Stimulated activated CD4-positive, alpha-beta T cell treated with anti-CD3 and anti-CD28 coated beads, Interleukin-12 subunit alpha, Interleukin-12 subunit beta, amount 100 ng/mL, for 24 hours (primary cell): ENCODE measurements at regions not wholly inside any gene's neighbourhood (a gene's known extent, or its start where the extent isn't known, plus 50 kb on each side); places are given as distances from the start of the nearest gene placed in this dataset.

Source experiments
- DNase-seq, 2 experiments: peaks; one replicate each; pipeline ENCODE4 v3.0.0-alpha.2; 2020; ENCODE audit warnings: low read depth in 2 of 2

- peak in 1 of 2 experiments; percentile 41 for DNase-seq
These were observed 94.9 kb upstream of the IKZF1 start for GRCh38 chr7:50209461-50210135.

- DNase-seq = no peak
These were observed 96.0 kb upstream of the IKZF1 start for GRCh38 chr7:50208378-50208982.

GRCh38 chr7:50207686-50208255 lies 96.7 kb upstream of the IKZF1 start:
- no peak for DNase-seq

GRCh38 chr7:50207251-50207564 lies 97.3 kb upstream of the IKZF1 start:
- no peak for DNase-seq

GRCh38 chr7:50206453-50207250 lies 97.9 kb upstream of the IKZF1 start:
- peak; percentile 48 to 52 for DNase-seq

- DNase-seq = no peak
These were observed 99.5 kb upstream of the IKZF1 start for GRCh38 chr7:50205011-50205410.

- DNase-seq = no peak
These were observed 99.9 kb upstream of the IKZF1 start for GRCh38 chr7:50204581-50204980.

- DNase-seq = no peak
These were observed 101.0 kb upstream of the IKZF1 start for GRCh38 chr7:50203521-50203920.

GRCh38 chr7:50202052-50202555 lies 102.4 kb upstream of the IKZF1 start:
- no peak for DNase-seq

GRCh38 chr7:50199824-50200223 lies 104.7 kb upstream of the IKZF1 start:
- no peak for DNase-seq

GRCh38 chr7:50197549-50197948 lies 104.5 kb upstream of the ZPBP start:
- DNase-seq = peak; percentile 60 to 68

- no peak for DNase-seq
These were observed 103.7 kb upstream of the ZPBP start for GRCh38 chr7:50196719-50197118.

GRCh38 chr7:50190776-50191175 lies 97.7 kb upstream of the ZPBP start:
- DNase-seq = no peak

GRCh38 chr7:50189371-50189770 lies 96.3 kb upstream of the ZPBP start:
- DNase-seq = no peak

- no peak for DNase-seq
These were observed 93.1 kb upstream of the ZPBP start for GRCh38 chr7:50185951-50186682.

GRCh38 chr7:50185208-50185607 lies 92.2 kb upstream of the ZPBP start:
- no peak for DNase-seq

GRCh38 chr7:50184271-50184990 lies 91.4 kb upstream of the ZPBP start:
- DNase-seq = no peak

- no peak for DNase-seq
These were observed 89.7 kb upstream of the ZPBP start for GRCh38 chr7:50182759-50183158.

- no peak for DNase-seq
These were observed 88.0 kb upstream of the ZPBP start for GRCh38 chr7:50181081-50181480.

GRCh38 chr7:50178166-50178565 lies 85.1 kb upstream of the ZPBP start:
- no peak for DNase-seq

GRCh38 chr7:50174948-50175347 lies 81.9 kb upstream of the ZPBP start:
- DNase-seq = no peak
